ENCODE measurements at regions not wholly inside any gene's neighbourhood (a gene's known extent, or its start where the extent isn't known, plus 50 kb on each side); places are given as distances from the start of the nearest gene placed in this dataset.
"Not testable (repeated sequence)": the region's sequence is repeated elsewhere in the genome, so short reads cannot be mapped to it uniquely, and the experiment has no call there.

DNA sequence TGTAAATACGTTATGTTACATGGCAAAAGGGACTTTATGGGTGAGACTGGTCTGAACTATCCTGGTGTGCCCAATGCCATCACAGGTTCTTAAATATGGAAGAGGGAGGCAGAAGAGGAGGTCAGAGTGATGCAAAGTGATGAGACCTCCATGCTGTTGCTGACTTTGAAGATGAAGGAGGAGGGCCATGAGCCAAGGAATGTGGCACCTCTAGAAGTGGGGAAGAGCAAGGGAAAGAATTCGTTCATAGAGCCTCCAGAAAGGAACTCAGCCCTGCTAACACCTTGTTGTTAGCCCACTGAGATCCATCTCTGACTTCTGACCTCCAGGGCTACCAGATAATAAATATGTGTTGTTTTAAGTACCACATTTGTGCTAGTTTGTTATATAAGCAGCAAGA is 462.0 kb downstream of the RPS6KC1 start:
- Histone ChIP-seq H3K79me2 (ENCODE audit: insufficient read depth) (no peaks in the 10 kb centered on the region), H3K27ac (ENCODE audit: low read depth in 2 of 2, low read length in 1 of 2) (no peak overlapping the region), H2AFZ (ENCODE audit: low read depth) (no peak overlapping the region), H3K4me2 (no peak overlapping the region), H3F3A (replicated peaks; ENCODE audit: insufficient read depth) (no peaks in the 10 kb centered on the region), H3K36me3 (replicated peaks in 1 of 2; ENCODE audit: control insufficient read depth in 1 of 2, insufficient read depth in 2 of 2, low read length in 1 of 2) (no peaks in the 10 kb centered on the region), H4K20me1 (ENCODE audit: insufficient read depth) (no peaks in the 10 kb centered on the region), H3K27me3 (ENCODE audit: insufficient read depth) (no peaks in the 10 kb centered on the region), H3K9ac (no peak overlapping the region), H3K9me3 (no peaks in the 10 kb centered on the region), H3K4me1 (ENCODE audit: control insufficient read depth in 1 of 2, insufficient read depth in 2 of 2, low read depth in 1 of 2, low read length in 1 of 2) (peaks cover 0 to 2% of the 10 kb centered on the region in 2 experiments; a peak in 1 of 4 replicates), H3K9me2 (no peaks in the 10 kb centered on the region), H3K4me3 (ENCODE audit: low read depth in 2 of 2, low read length in 1 of 2) (no peak overlapping the region)
- TF ChIP-seq SMC3 (IDR thresholded peaks at IDR 0.05; ENCODE audit: low read depth, low read length) (no peak), FOXM1 (IDR thresholded peaks at IDR 0.05; ENCODE audit: low read depth) (no peak), RXRA (IDR thresholded peaks at IDR 0.05; ENCODE audit: borderline replicate concordance, low read depth) (no peak), RFX5 (IDR thresholded peaks at IDR 0.05; ENCODE audit: low read length) (no peak), FOSL2 (IDR thresholded peaks at IDR 0.05; ENCODE audit: borderline replicate concordance, low read depth) (no peak), RCOR1 (IDR thresholded peaks at IDR 0.05; ENCODE audit: low read length) (no peak), TAF1 (IDR thresholded peaks at IDR 0.05; ENCODE audit: borderline replicate concordance, low read depth, low read length) (no peak)
- TF ChIP-seq, protein P1, sequence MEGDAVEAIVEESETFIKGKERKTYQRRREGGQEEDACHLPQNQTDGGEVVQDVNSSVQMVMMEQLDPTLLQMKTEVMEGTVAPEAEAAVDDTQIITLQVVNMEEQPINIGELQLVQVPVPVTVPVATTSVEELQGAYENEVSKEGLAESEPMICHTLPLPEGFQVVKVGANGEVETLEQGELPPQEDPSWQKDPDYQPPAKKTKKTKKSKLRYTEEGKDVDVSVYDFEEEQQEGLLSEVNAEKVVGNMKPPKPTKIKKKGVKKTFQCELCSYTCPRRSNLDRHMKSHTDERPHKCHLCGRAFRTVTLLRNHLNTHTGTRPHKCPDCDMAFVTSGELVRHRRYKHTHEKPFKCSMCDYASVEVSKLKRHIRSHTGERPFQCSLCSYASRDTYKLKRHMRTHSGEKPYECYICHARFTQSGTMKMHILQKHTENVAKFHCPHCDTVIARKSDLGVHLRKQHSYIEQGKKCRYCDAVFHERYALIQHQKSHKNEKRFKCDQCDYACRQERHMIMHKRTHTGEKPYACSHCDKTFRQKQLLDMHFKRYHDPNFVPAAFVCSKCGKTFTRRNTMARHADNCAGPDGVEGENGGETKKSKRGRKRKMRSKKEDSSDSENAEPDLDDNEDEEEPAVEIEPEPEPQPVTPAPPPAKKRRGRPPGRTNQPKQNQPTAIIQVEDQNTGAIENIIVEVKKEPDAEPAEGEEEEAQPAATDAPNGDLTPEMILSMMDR (IDR thresholded peaks at IDR 0.05) = no peak
- TF ChIP-seq, protein P2, sequence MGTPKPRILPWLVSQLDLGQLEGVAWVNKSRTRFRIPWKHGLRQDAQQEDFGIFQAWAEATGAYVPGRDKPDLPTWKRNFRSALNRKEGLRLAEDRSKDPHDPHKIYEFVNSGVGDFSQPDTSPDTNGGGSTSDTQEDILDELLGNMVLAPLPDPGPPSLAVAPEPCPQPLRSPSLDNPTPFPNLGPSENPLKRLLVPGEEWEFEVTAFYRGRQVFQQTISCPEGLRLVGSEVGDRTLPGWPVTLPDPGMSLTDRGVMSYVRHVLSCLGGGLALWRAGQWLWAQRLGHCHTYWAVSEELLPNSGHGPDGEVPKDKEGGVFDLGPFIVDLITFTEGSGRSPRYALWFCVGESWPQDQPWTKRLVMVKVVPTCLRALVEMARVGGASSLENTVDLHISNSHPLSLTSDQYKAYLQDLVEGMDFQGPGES (IDR thresholded peaks at IDR 0.05; ENCODE audit: low read depth, low read length) = no peak
- WGBS (ENCODE audit: low lambda C conversion rate) = 7% methylated on average over 2 of the region's 2 CpGs
- CTCF ChIA-PET = no interaction called here
- DNase-seq = no peak
- POLR2A ChIA-PET = no interaction called here

GRCh38 chr1:213514408-213515179 is 463.6 kb downstream of the RPS6KC1 start:
- H2AFZ ChIP-seq (ENCODE audit: low read depth); H3K4me2 ChIP-seq; H3K36me3 ChIP-seq (replicated peaks in 1 of 2; ENCODE audit: control insufficient read depth in 1 of 2, insufficient read depth in 2 of 2, low read length in 1 of 2); DNase-seq; H3K27me3 ChIP-seq (ENCODE audit: insufficient read depth); H3K9ac ChIP-seq; H3K27ac ChIP-seq (ENCODE audit: low read depth in 2 of 2, low read length in 1 of 2); CTCF ChIA-PET; H3F3A ChIP-seq (replicated peaks; ENCODE audit: insufficient read depth); H3K79me2 ChIP-seq (ENCODE audit: insufficient read depth); POLR2A ChIA-PET; H4K20me1 ChIP-seq (ENCODE audit: insufficient read depth); H3K9me2 ChIP-seq; H3K4me3 ChIP-seq (ENCODE audit: low read depth in 2 of 2, low read length in 1 of 2); H3K9me3 ChIP-seq; H3K4me1 ChIP-seq (ENCODE audit: control insufficient read depth in 1 of 2, insufficient read depth in 2 of 2, low read depth in 1 of 2, low read length in 1 of 2): not testable (repeated sequence)
- 84% methylated on average over 4 of the region's 5 CpGs for WGBS (ENCODE audit: low lambda C conversion rate)

Measured in SK-N-SH (cell line).